Suprapubic skin (tissue), 4 donors: ENCODE measurements at regions not wholly inside any gene's neighbourhood (a gene's known extent, or its start where the extent isn't known, plus 50 kb on each side); places are given as distances from the start of the nearest gene placed in this dataset.

Experiments used
- DNase-seq, 2 donors: peaks; one replicate each; pipeline ENCODE4 v3.0.0-alpha.2; 2019; ENCODE audit warnings: low spot score in 2 of 2
- H3K27ac ChIP-seq: fragments of 200-600 bp; sonication (generic); one replicate; pipeline ENCODE4 v1.5.1; 2019
- H3K27me3 ChIP-seq: fragments of 200-600 bp; sonication (generic); one replicate; pipeline ENCODE4 v1.5.1; 2019
- H3K36me3 ChIP-seq: fragments of 200-600 bp; sonication (generic); one replicate; pipeline ENCODE4 v1.5.1; 2019
- H3K4me1 ChIP-seq: fragments of 200-600 bp; sonication (generic); one replicate; pipeline ENCODE4 v1.5.1; 2019
- H3K4me3 ChIP-seq: fragments of 200-600 bp; sonication (generic); one replicate; pipeline ENCODE4 v1.5.1; 2019; ENCODE audit warnings: mild to moderate bottlenecking
- H3K9me3 ChIP-seq: fragments of 200-600 bp; sonication (generic); one replicate; pipeline ENCODE4 v1.5.1; 2019
- EP300 ChIP-seq: sonication (generic); formaldehyde crosslinking; IDR thresholded peaks from one replicate; pipeline ENCODE4 v1.6.1; 2017; ENCODE audit warnings: antibody characterized with exemption
- POLR2A ChIP-seq, 2 donors: fragments of 450-650 bp; IDR thresholded peaks; one replicate each; pipeline ENCODE4 v1.6.1; 2017; ENCODE audit warnings: antibody characterized with exemption in 2 of 2, mild to moderate bottlenecking in 2 of 2, moderate library complexity in 2 of 2
- POLR2AphosphoS5 ChIP-seq, 3 donors: sonication (generic); formaldehyde crosslinking; IDR thresholded peaks; one replicate each; pipeline ENCODE4 v1.6.1; 2017; ENCODE audit warnings: antibody characterized with exemption in 3 of 3
- WGBS: methylation state at CpG from one replicate; pipeline ENCODE4 v1.1.5; 2018; 5-methylcytosine and 5-hydroxymethylcytosine counted together
- TF ChIP-seq, protein P1 (sequence below), 2 donors: fragments of 200-600 bp in 1 of 2; fragments of 450-650 bp in 1 of 2; sonication (generic) in 1 of 2; IDR thresholded peaks; one replicate each; pipeline ENCODE4 v1.5.1; 2016 to 2019; ENCODE audit warnings: antibody characterized with exemption in 2 of 2, mild to moderate bottlenecking in 1 of 2, moderate library complexity in 1 of 2

GRCh38 chr2:56539618-56540017 lies 355.8 kb downstream of the CCDC85A start:
- Histone ChIP-seq H3K27ac (no peak overlapping the region), H3K9me3 (no peaks in the 10 kb centered on the region), H3K4me1 (no peaks in the 10 kb centered on the region), H3K36me3 (no peaks in the 10 kb centered on the region), H3K27me3 (no peaks in the 10 kb centered on the region), H3K4me3 (no peak overlapping the region)
- no peak for DNase-seq
- WGBS, result 87% methylated on average over 2 of the region's 2 CpGs
- TF ChIP-seq, protein P1, sequence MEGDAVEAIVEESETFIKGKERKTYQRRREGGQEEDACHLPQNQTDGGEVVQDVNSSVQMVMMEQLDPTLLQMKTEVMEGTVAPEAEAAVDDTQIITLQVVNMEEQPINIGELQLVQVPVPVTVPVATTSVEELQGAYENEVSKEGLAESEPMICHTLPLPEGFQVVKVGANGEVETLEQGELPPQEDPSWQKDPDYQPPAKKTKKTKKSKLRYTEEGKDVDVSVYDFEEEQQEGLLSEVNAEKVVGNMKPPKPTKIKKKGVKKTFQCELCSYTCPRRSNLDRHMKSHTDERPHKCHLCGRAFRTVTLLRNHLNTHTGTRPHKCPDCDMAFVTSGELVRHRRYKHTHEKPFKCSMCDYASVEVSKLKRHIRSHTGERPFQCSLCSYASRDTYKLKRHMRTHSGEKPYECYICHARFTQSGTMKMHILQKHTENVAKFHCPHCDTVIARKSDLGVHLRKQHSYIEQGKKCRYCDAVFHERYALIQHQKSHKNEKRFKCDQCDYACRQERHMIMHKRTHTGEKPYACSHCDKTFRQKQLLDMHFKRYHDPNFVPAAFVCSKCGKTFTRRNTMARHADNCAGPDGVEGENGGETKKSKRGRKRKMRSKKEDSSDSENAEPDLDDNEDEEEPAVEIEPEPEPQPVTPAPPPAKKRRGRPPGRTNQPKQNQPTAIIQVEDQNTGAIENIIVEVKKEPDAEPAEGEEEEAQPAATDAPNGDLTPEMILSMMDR (IDR thresholded peaks at IDR 0.05), result no peak
- TF ChIP-seq EP300, result no peak
- no peak for TF ChIP-seq POLR2A (IDR thresholded peaks at IDR 0.05)
- no peak for TF ChIP-seq POLR2AphosphoS5 (IDR thresholded peaks at IDR 0.05)

- no peaks in the 10 kb centered on the region for H3K36me3 ChIP-seq
- H3K4me1 ChIP-seq, result no peaks in the 10 kb centered on the region
- H3K4me3 ChIP-seq, result no peak overlapping the region
- TF ChIP-seq POLR2AphosphoS5 (IDR thresholded peaks at IDR 0.05) (no peak), POLR2A (IDR thresholded peaks at IDR 0.05) (no peak), EP300 (no peak)
- TF ChIP-seq, protein P1 (IDR thresholded peaks at IDR 0.05), result no peak
- H3K27me3 ChIP-seq, result no peaks in the 10 kb centered on the region
- no peaks in the 10 kb centered on the region for H3K9me3 ChIP-seq
- no peak for DNase-seq
- H3K27ac ChIP-seq, result no peak overlapping the region
- WGBS, result 33% methylated on average over 1 of the region's 1 CpG
Measured at GRCh38 chr2:56540467-56540866, 356.7 kb downstream of the CCDC85A start.

GRCh38 chr2:56540916-56541315 lies 357.1 kb downstream of the CCDC85A start:
- Histone ChIP-seq H3K4me3 (no peak overlapping the region), H3K27ac (no peak overlapping the region), H3K36me3 (no peaks in the 10 kb centered on the region), H3K4me1 (no peaks in the 10 kb centered on the region), H3K9me3 (no peaks in the 10 kb centered on the region), H3K27me3 (no peaks in the 10 kb centered on the region)
- DNase-seq, result no peak
- no peak for TF ChIP-seq POLR2A (IDR thresholded peaks at IDR 0.05)
- no peak for TF ChIP-seq EP300
- TF ChIP-seq POLR2AphosphoS5 (IDR thresholded peaks at IDR 0.05), result no peak
- TF ChIP-seq, protein P1 (IDR thresholded peaks at IDR 0.05), result no peak
- 26% methylated on average over 4 of the region's 4 CpGs for WGBS

DNA sequence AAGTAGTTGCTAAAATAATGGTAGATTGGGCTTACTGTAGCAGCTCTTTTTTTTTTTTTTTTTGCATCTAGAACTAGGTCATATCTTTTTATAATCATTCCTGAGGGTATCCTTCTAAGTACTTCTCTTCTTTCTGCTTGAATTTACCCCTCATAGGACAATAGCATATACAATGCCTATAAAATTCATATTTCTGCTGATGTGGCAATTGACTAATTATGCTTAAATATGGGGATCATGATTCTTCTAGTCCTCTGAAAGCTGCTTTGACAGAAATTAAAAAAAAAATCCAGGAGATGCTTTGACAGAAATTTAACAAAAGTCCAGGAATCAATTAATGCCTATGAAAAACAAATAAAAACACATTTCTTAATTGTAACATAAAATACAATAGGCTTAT lies 358.4 kb downstream of the CCDC85A start:
- Histone ChIP-seq H3K4me1 (no peaks in the 10 kb centered on the region), H3K4me3 (no peak overlapping the region), H3K27me3 (no peaks in the 10 kb centered on the region), H3K9me3 (no peaks in the 10 kb centered on the region), H3K36me3 (no peaks in the 10 kb centered on the region), H3K27ac (no peak overlapping the region)
- TF ChIP-seq POLR2A (IDR thresholded peaks at IDR 0.05) (no peak), POLR2AphosphoS5 (IDR thresholded peaks at IDR 0.05) (no peak), EP300 (no peak)
- TF ChIP-seq, protein P1 (IDR thresholded peaks at IDR 0.05), result no peak
- no peak for DNase-seq

- no peak overlapping the region for H3K4me3 ChIP-seq
- no peak overlapping the region for H3K27ac ChIP-seq
- H3K27me3 ChIP-seq, result no peaks in the 10 kb centered on the region
- no peaks in the 10 kb centered on the region for H3K36me3 ChIP-seq
- 64% methylated on average over 2 of the region's 2 CpGs for WGBS
- no peaks in the 10 kb centered on the region for H3K9me3 ChIP-seq
- H3K4me1 ChIP-seq, result no peaks in the 10 kb centered on the region
- DNase-seq, result no peak
- TF ChIP-seq POLR2AphosphoS5 (IDR thresholded peaks at IDR 0.05), result no peak
- TF ChIP-seq, protein P1 (IDR thresholded peaks at IDR 0.05), result no peak
- no peak for TF ChIP-seq POLR2A (IDR thresholded peaks at IDR 0.05)
- TF ChIP-seq EP300, result no peak
Measured at GRCh38 chr2:56565143-56565542, 381.4 kb downstream of the CCDC85A start.
